Kidney (tissue), 13 donors: ENCODE measurements at regions not wholly inside any gene's neighbourhood (a gene's known extent, or its start where the extent isn't known, plus 50 kb on each side); places are given as distances from the start of the nearest gene placed in this dataset.

Experiments used
- DNase-seq, 5 donors: peaks; one replicate each; pipeline ENCODE4 v3.0.0-alpha.2; 2013 to 2020
- FAIRE-seq: peaks from 2 replicates; lab custom pipeline; 2012; peaks lifted over from hg19 to GRCh38; lab: Jason Lieb, UNC
- H3K27ac ChIP-seq, 2 donors: one replicate each; pipeline ENCODE4 v1.7.0; 2013; ENCODE audit warnings: low read depth in 2 of 2, low read length in 2 of 2, inconsistent platforms in 1 of 2
- H3K27me3 ChIP-seq: one replicate; pipeline ENCODE4 v1.7.1; 2013; ENCODE audit warnings: low read length, inconsistent platforms; ENCODE audit not compliant: control insufficient read depth, insufficient read depth
- H3K36me3 ChIP-seq, 3 donors: one replicate each; pipeline versions ENCODE4 v1.7.0 to v1.7.1; 2013; ENCODE audit warnings: low read length in 3 of 3, control low read depth in 1 of 3, inconsistent platforms in 1 of 3; ENCODE audit not compliant: insufficient read depth in 3 of 3, control insufficient read depth in 2 of 3
- H3K4me1 ChIP-seq, 3 donors: one replicate each; pipeline versions ENCODE4 v1.7.0 to v1.7.1; 2013; ENCODE audit warnings: low read length in 3 of 3, inconsistent platforms in 1 of 3, low read depth in 1 of 3; ENCODE audit not compliant: control insufficient read depth in 2 of 3, insufficient read depth in 2 of 3
- H3K4me3 ChIP-seq, 3 donors: one replicate each; pipeline versions ENCODE4 v1.7.0 to v1.8.1; 2013; ENCODE audit warnings: low read length in 3 of 3, control low read depth in 1 of 3, inconsistent platforms in 1 of 3
- H3K9ac ChIP-seq, 3 donors: one replicate each; pipeline versions ENCODE4 v1.7.0 to v1.7.1; 2013; ENCODE audit warnings: low read length in 3 of 3, control low read depth in 1 of 3, inconsistent platforms in 1 of 3
- H3K9me3 ChIP-seq, 3 donors: one replicate each; pipeline versions ENCODE4 v1.7.0 to v1.7.1; 2013; ENCODE audit warnings: low read length in 3 of 3, control low read depth in 1 of 3, inconsistent platforms in 1 of 3; ENCODE audit not compliant: control insufficient read depth in 2 of 3, insufficient read depth in 1 of 3
- CTCF ChIP-seq: IDR thresholded peaks from 3 replicates; pipeline ENCODE4 v1.5.1; 2012; ENCODE audit warnings: mild to moderate bottlenecking, moderate library complexity, borderline replicate concordance; ENCODE audit not compliant: insufficient read depth; ENCODE audit errors: extremely low read depth
- intact Hi-C: fragments of 100-400 bp; cut with DNase I; formaldehyde crosslinking; loops from one replicate; pipeline ENCODE4 v1.11.1; 2022
- donor health status: control.
- donor health status: control.
- donor health status: control.
- donor health status: control.
- donor health status: control.
- donor health status: DM: yes; HTN: yes; CAD: no.
- donor health status: Normal renal cell carcinoma (clear cell type).

DNA sequence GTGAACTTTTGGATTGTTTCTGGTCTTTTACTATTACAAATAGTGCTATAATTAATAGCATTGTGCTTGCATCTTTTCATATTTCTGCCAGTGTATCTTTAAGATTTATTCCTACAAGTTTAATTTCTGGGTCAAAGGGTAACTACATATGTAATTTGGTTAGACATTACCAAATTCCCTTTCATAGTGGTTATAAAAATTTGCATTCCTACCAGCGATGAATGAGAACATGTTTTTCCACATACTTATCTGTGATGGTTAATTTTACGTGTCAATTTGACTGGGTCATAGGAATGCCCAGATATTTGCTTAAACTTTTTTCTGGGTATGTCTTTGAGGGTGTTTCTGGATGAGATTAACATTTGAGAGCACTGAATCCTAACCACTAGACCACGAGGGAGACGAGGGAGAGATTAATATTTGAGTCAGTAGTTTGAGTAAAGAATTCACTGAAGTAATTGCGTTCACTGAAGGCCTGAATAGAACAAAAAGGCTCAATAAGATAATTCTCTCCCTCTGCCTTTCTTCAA lies 132.3 kb upstream of the NEO1 start:
- no peak for FAIRE-seq
- no peaks in the 10 kb centered on the region for H3K27me3 ChIP-seq
- H3K4me3 ChIP-seq, result no peak overlapping the region

GRCh38 chr15:72916897-72917296 lies 133.3 kb upstream of the ADPGK start:
- DNase-seq (no peak), FAIRE-seq (no peak)
- H3K9ac ChIP-seq, result no peak overlapping the region
- no peak overlapping the region for H3K4me3 ChIP-seq
- H3K36me3 ChIP-seq, result no peaks in the 10 kb centered on the region
- H3K9me3 ChIP-seq, result no peaks in the 10 kb centered on the region
- H3K27ac ChIP-seq, result no peak overlapping the region
- no peak for TF ChIP-seq CTCF
- intact Hi-C loops, result no loop called here
- H3K4me1 ChIP-seq, result no peaks in the 10 kb centered on the region
- H3K27me3 ChIP-seq, result no peaks in the 10 kb centered on the region

More for the DNA sequence above, 132.3 kb upstream of the NEO1 start:
- Histone ChIP-seq H3K9me3 (no peaks in the 10 kb centered on the region), H3K4me1 (no peaks in the 10 kb centered on the region), H3K9ac (no peak overlapping the region), H3K36me3 (no peaks in the 10 kb centered on the region), H3K27ac (no peak overlapping the region)
- no peak for DNase-seq
- TF ChIP-seq CTCF, result no peak
- intact Hi-C loops, result no loop called here

DNA sequence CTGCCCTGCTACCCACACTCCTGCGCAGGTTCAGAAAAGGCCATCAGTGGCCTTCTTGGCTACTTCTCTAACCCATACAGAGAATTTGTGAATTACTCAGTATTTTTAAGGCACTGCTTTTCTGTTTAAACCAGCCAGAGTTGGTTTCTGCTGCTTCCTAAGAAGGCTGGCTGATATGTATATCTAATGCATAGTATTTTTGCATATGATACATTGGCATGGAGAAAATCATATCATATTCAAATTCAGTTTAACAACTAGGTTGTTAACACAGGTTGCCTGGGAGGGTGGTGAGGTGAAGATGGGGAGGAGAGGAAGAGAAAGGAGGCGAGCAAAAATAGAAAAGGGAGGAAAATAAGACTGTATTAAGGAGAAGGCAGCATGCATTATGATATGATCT lies 132.8 kb upstream of the ADPGK start:
- H3K4me1 ChIP-seq, result no peaks in the 10 kb centered on the region
- no peaks in the 10 kb centered on the region for H3K36me3 ChIP-seq
- intact Hi-C loops, result no loop called here
- H3K4me3 ChIP-seq, result no peak overlapping the region
- TF ChIP-seq CTCF, result no peak
- FAIRE-seq (no peak), DNase-seq (no peak)
- no peak overlapping the region for H3K27ac ChIP-seq
- H3K9ac ChIP-seq, result no peak overlapping the region
- H3K9me3 ChIP-seq, result no peaks in the 10 kb centered on the region
- H3K27me3 ChIP-seq, result no peaks in the 10 kb centered on the region

DNA sequence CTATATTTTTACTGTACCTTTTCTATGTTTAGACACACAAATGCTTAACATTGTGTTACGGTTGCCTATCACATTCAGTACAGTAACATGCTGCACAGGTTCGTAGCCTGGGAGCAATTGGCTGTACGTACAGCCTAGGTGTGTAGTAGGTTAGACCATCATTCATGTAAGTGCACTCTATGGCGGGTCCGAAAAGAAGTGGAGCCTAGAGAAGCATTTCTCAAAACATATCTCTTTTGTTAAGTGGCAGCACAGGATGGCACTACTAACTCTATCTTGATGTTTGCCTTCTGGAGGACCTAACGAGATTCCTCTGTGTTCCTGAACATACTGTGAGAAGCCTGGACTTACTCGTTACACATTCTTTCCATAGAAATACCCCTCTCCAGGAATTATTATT lies 132.3 kb upstream of the ADPGK start:
- Histone ChIP-seq H3K9me3 (no peaks in the 10 kb centered on the region), H3K4me3 (no peak overlapping the region), H3K9ac (no peak overlapping the region), H3K27me3 (no peaks in the 10 kb centered on the region), H3K27ac (no peak overlapping the region), H3K36me3 (no peaks in the 10 kb centered on the region), H3K4me1 (no peaks in the 10 kb centered on the region)
- intact Hi-C loops, result no loop called here
- FAIRE-seq (no peak), DNase-seq (no peak)
- TF ChIP-seq CTCF, result no peak
